Stomach (tissue), 4 donors: ENCODE measurements at regions not wholly inside any gene's neighbourhood (a gene's known extent, or its start where the extent isn't known, plus 50 kb on each side); places are given as distances from the start of the nearest gene placed in this dataset.

Experiments
- POLR2AphosphoS5 ChIP-seq, 3 donors: sonication (generic); formaldehyde crosslinking; IDR thresholded peaks; one replicate each; pipeline ENCODE4 v1.6.1; 2016; ENCODE audit warnings: antibody characterized with exemption in 3 of 3
- TF ChIP-seq, protein P1 (sequence below), 7 experiments: fragments of 450-650 bp in 4 of 7; fragments of 200-600 bp in 3 of 7; sonication (generic) in 3 of 7; IDR thresholded peaks; one replicate each; pipeline ENCODE4 v1.5.1; 2016 to 2019; ENCODE audit warnings: antibody characterized with exemption in 7 of 7, control low read depth in 2 of 7, mild to moderate bottlenecking in 1 of 7

DNA sequence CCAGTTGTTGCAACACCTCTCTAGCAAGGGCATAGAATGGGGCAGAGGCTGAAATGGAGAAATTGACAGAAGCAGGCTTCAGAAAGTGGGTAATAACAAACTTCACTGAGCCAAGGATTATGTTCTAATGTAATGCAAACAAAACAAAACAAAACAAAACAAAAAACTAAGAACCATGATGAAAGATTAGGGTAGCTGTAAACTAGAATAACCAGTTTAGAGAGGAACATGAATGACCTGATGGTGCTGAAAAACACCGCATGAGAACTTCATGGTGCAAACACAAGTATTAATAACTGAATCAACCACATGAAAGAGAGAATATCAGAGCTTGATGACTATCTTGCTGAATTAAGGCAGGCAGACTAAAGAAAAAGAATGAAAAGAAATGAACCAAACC, 1707.7 kb downstream of the BRINP3 start:
- TF ChIP-seq, protein P1, sequence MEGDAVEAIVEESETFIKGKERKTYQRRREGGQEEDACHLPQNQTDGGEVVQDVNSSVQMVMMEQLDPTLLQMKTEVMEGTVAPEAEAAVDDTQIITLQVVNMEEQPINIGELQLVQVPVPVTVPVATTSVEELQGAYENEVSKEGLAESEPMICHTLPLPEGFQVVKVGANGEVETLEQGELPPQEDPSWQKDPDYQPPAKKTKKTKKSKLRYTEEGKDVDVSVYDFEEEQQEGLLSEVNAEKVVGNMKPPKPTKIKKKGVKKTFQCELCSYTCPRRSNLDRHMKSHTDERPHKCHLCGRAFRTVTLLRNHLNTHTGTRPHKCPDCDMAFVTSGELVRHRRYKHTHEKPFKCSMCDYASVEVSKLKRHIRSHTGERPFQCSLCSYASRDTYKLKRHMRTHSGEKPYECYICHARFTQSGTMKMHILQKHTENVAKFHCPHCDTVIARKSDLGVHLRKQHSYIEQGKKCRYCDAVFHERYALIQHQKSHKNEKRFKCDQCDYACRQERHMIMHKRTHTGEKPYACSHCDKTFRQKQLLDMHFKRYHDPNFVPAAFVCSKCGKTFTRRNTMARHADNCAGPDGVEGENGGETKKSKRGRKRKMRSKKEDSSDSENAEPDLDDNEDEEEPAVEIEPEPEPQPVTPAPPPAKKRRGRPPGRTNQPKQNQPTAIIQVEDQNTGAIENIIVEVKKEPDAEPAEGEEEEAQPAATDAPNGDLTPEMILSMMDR (IDR thresholded peaks at IDR 0.05), result no peak
- no peak for TF ChIP-seq POLR2AphosphoS5 (IDR thresholded peaks at IDR 0.05)
